Thyroid gland (tissue), 4 donors: ENCODE measurements at regions not wholly inside any gene's neighbourhood (a gene's known extent, or its start where the extent isn't known, plus 50 kb on each side); places are given as distances from the start of the nearest gene placed in this dataset.
"Not testable (repeated sequence)": the region's sequence is repeated elsewhere in the genome, so short reads cannot be mapped to it uniquely, and the experiment has no call there.

Experiments
- DNase-seq, 2 donors: peaks; one replicate each; pipeline ENCODE4 v3.0.0-alpha.2; 2019
- H3K27ac ChIP-seq, 3 donors: fragments of 200-600 bp; sonication (generic); 1 replicate in 2 of 3; 2 replicates in 1 of 3; pipeline ENCODE4 v1.5.1; 2016 to 2019; ENCODE audit warnings: mild to moderate bottlenecking in 1 of 3, moderate library complexity in 1 of 3
- H3K27me3 ChIP-seq: fragments of 200-600 bp; sonication (generic); one replicate; pipeline ENCODE4 v1.5.1; 2019
- H3K36me3 ChIP-seq, 2 donors: fragments of 200-600 bp; sonication (generic); one replicate each; pipeline ENCODE4 v1.5.1; 2016 to 2019
- H3K4me1 ChIP-seq, 2 donors: fragments of 200-600 bp; sonication (generic); one replicate each; pipeline ENCODE4 v1.5.1; 2017 to 2019
- H3K4me3 ChIP-seq, 3 donors: fragments of 200-600 bp; sonication (generic); replicated peaks in 1 of 3; 1 replicate in 2 of 3; 2 replicates in 1 of 3; pipeline ENCODE4 v1.5.1; 2016; ENCODE audit warnings: mild to moderate bottlenecking in 1 of 3
- H3K9me3 ChIP-seq: fragments of 200-600 bp; sonication (generic); one replicate; pipeline ENCODE4 v1.5.1; 2017
- CTCF ChIP-seq, 6 experiments: fragments of 200-600 bp in 3 of 6; fragments of 450-650 bp in 3 of 6; sonication (generic) in 3 of 6; IDR thresholded peaks; one replicate each; pipeline ENCODE4 v1.5.1; 2016 to 2019; ENCODE audit warnings: antibody characterized with exemption in 6 of 6, mild to moderate bottlenecking in 2 of 6, inconsistent platforms in 1 of 6, moderate library complexity in 1 of 6
- POLR2A ChIP-seq, 2 donors: fragments of 450-650 bp; IDR thresholded peaks; one replicate each; pipeline ENCODE4 v1.6.1; 2017; ENCODE audit warnings: antibody characterized with exemption in 2 of 2, mild to moderate bottlenecking in 2 of 2, moderate library complexity in 1 of 2
- WGBS, 2 donors: methylation state at CpG; one replicate each; pipeline ENCODE4 v1.1.5; 2017; 5-methylcytosine and 5-hydroxymethylcytosine counted together
- intact Hi-C: fragments of 100-400 bp; cut with DNase I; formaldehyde crosslinking; loops from one replicate; pipeline ENCODE4 v1.15.1; 2023

GRCh38 chr21:27321791-27322190 is 354.9 kb upstream of the ADAMTS5 start:
- DNase-seq = no peak
- Histone ChIP-seq H3K9me3 (no peaks in the 10 kb centered on the region), H3K27me3 (no peaks in the 10 kb centered on the region), H3K36me3 (no peaks in the 10 kb centered on the region), H3K4me3 (no peak overlapping the region), H3K27ac (no peak overlapping the region), H3K4me1 (no peaks in the 10 kb centered on the region)
- 85 to 92% methylated on average over 2 of the region's 2 CpGs for WGBS, 2 donors
- no peak for TF ChIP-seq POLR2A (IDR thresholded peaks at IDR 0.05)
- TF ChIP-seq CTCF (IDR thresholded peaks at IDR 0.05) = no peak
- intact Hi-C loops = no loop called here

DNA sequence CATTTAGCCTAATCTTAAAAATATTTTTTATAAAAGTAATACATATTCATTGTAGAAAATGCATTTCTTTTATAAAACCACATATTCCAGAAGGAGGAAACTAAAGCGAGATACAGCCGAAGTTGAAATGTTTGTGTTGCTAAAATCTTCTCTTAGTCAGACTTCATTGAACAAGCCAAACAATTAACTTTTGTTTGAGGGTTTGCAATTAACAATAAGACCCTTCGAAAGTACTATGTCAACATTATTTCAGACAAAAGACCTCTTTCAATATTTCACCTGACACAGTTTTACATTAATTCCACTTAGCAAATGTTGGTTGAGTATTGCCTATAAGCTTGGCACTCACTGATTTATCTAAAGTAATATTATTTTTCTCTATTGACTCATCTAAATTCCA is 354.0 kb upstream of the ADAMTS5 start:
- Histone ChIP-seq H3K9me3 (no peaks in the 10 kb centered on the region), H3K4me1 (no peaks in the 10 kb centered on the region), H3K27me3 (no peaks in the 10 kb centered on the region), H3K4me3 (no peak overlapping the region), H3K36me3 (no peaks in the 10 kb centered on the region), H3K27ac (no peak overlapping the region)
- DNase-seq = no peak
- intact Hi-C loops = no loop called here
- TF ChIP-seq CTCF (IDR thresholded peaks at IDR 0.05) (no peak), POLR2A (IDR thresholded peaks at IDR 0.05) (no peak)
- WGBS, 2 donors = 66 to 69% methylated on average over 3 of the region's 3 CpGs

DNA sequence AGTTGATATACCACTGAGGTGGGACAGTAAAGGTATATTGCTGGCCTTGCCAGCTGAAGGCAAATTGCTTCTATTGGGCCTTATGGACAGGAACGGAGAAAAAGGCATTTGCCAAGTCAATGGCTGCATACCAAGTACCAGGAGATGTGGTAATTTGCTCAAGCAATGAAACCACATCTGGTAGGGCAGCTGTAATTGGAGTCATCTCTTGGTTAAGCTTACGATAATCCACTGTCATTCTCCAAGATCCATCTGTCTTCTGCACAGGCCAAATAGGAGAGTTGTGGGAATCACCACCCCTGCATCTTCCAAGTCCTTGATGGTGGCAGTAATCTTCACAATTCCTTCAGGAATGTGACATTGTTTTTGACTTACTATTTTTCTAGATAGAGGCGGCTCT is 350.7 kb upstream of the ADAMTS5 start:
- H3K27ac ChIP-seq, H3K9me3 ChIP-seq, DNase-seq, intact Hi-C loops, H3K27me3 ChIP-seq, H3K4me1 ChIP-seq, H3K4me3 ChIP-seq, H3K36me3 ChIP-seq: not testable (repeated sequence)
- 90 to 96% methylated on average over 3 of the region's 3 CpGs for WGBS, 2 donors

DNA sequence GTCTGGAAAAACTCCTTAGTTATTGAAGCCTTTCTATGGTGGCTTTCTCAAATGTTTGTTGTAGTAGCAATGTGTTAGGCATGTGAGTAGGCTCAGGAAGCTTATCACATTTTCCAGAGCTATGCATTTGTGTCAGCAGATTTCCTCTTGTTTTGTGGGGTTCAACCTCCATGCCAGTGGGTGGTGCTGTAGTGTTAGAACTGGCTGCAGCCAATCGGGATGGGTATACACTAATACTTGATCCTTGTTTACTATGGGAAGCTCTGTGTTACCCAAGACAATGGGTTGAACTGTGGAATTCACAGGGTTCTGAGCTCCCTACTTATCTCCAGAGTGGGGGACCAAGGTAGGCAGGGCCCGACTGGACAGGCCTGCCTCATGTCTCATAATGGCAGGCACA is 348.5 kb upstream of the ADAMTS5 start:
- 85 to 95% methylated on average over 2 of the region's 2 CpGs for WGBS, 2 donors
- TF ChIP-seq CTCF (IDR thresholded peaks at IDR 0.05) = no peak
- no peak for TF ChIP-seq POLR2A (IDR thresholded peaks at IDR 0.05)
- no peaks in the 10 kb centered on the region for H3K4me1 ChIP-seq
- H3K4me3 ChIP-seq = no peak overlapping the region
- H3K36me3 ChIP-seq = no peaks in the 10 kb centered on the region
- no peak for DNase-seq
- no peaks in the 10 kb centered on the region for H3K27me3 ChIP-seq
- no peak overlapping the region for H3K27ac ChIP-seq
- intact Hi-C loops = no loop called here
- no peaks in the 10 kb centered on the region for H3K9me3 ChIP-seq

- TF ChIP-seq CTCF (IDR thresholded peaks at IDR 0.05) (no peak), POLR2A (IDR thresholded peaks at IDR 0.05) (no peak)
- Histone ChIP-seq H3K27me3 (no peaks in the 10 kb centered on the region), H3K27ac (no peak overlapping the region), H3K9me3 (no peaks in the 10 kb centered on the region), H3K36me3 (no peaks in the 10 kb centered on the region), H3K4me3 (no peak overlapping the region), H3K4me1 (no peaks in the 10 kb centered on the region)
- intact Hi-C loops = no loop called here
- 80 to 88% methylated on average over 1 of the region's 1 CpG for WGBS, 2 donors
- no peak for DNase-seq
Observed at GRCh38 chr21:27314131-27314530, 347.2 kb upstream of the ADAMTS5 start.
